NCI-H524 treated with DMSO at 0.1 percent for 48 hours (cell line): ENCODE measurements at regions not wholly inside any gene's neighbourhood (a gene's known extent, or its start where the extent isn't known, plus 50 kb on each side); places are given as distances from the start of the nearest gene placed in this dataset.
"Not testable (repeated sequence)": the region's sequence is repeated elsewhere in the genome, so short reads cannot be mapped to it uniquely, and the experiment has no call there.

Experiments used
- DNase-seq: peaks from one replicate; lab custom pipeline; 2025; lab: John Stamatoyannopoulos, UW

- no peak for DNase-seq
These were observed 99.3 kb upstream of the FAM20A start for GRCh38 chr17:68700421-68700820.

DNA sequence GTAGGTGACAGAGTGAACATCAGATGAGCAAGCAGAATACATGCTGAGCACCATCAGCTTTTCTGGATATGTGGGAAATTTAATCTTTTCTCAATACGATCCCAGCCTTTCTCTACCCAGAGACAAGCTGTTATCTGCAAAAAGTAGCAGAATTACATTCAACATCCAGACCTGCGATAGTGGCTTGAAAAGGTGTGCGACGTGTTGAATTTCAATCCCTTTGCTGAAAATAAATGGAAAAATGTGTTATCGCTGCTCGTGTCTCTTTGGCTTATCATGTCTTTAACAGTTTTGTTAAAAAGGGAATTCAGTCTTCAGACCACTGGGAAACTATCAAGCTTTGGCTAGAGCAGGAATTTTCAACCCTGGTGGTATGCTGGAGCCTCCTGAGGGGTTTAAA, 98.8 kb upstream of the FAM20A start:
- DNase-seq: no peak

DNA sequence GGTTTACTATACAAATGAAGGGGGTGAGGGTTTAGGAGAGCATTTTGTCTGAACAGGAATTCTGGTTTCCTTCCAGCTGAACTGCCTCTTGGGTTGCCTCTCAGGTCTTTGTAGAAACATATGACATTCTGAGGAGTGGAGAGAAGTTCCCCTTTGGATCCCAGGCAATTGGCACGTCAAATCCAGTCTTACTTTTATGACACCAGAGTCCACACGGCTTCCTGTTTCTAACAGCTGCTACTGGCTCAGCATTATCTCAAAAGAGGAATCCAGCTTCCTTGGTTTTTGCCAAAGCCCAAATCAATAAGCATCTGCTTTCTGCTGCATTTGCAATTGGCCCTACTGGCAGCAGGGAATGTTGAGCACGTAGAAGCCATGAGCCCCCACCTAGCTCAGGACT, 97.6 kb upstream of the FAM20A start:
- no peak for DNase-seq

DNA sequence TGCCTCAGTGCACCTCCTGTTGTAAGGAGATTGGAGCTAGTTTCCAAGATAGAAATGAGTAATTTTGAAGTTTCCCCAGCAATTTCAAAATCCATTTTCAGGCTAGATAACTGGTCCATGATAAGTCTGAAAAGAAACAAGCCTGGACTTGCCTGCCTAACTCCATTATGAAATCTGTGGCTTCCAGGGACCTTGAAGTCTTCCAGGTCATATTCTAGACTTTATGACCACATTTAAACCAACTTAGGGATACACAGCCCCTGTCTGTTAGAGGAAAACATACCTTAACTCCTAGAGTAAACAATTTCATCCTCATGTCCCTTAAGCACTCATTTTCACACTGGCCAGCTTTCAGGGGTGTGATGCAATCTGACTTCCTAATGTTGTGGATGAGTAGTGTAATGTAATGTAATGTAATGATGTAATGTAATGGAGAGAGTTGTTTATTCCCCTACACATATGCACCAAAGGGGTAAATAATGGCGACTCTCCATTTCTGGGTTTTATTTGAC, 96.7 kb upstream of the FAM20A start:
- no peak for DNase-seq

GRCh38 chr17:68695659-68696058, 94.5 kb upstream of the FAM20A start:
- DNase-seq: no peak

DNA sequence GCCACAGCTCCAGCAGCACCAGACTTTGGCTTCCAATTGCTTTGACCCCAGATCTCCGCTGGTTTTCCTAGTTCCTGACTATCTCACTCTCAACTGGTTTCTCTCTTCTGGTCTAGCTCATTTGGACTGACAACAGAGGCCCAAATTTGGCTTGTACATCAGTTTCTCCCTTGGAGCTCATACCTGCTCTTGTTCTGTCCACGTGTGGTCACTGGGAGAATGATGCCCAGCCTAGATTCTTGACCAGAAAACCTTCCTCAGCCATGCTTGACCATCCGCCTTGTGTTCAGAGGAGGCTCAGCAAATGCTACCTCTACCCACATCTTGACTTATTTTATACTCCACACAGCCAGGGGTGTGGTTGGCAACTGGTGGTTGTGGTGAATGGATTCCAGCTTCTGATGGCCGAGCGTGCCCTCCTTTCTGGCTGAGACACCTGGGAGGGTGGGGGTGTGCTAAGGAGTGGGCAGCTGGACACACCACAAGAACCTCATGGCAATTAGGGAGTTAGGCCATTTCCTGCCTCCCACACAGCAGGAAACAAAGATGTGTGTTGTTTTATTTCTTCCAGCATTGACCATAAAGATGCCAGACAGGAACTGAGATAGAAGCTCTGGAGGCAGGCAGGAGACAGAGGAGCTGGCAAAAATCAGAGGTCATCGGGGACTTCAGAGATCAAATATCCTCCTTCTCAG, 93.8 kb upstream of the FAM20A start:
- DNase-seq: no peak

DNA sequence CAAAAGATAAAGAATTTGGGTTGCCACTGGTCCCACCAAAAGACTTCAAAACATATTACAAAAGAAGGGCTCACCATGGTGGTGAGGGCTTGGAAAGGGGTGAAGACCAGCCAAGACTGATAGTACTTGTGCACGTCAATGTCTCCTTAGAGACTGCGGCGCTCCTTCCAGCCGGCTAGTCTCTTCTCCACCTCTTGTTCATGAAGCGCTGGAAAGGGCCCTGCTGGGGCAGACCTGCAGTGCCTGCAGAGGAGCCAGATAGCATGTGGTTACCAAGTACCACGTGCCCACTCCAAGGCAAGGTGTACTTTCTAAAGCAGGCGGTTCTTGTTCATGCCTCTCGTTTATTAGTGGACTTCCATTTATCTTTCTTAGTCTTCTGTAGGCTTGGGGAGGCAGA, 92.7 kb upstream of the FAM20A start:
- no peak for DNase-seq

GRCh38 chr17:68693466-68693865, 92.3 kb upstream of the FAM20A start:
- DNase-seq: no peak

DNA sequence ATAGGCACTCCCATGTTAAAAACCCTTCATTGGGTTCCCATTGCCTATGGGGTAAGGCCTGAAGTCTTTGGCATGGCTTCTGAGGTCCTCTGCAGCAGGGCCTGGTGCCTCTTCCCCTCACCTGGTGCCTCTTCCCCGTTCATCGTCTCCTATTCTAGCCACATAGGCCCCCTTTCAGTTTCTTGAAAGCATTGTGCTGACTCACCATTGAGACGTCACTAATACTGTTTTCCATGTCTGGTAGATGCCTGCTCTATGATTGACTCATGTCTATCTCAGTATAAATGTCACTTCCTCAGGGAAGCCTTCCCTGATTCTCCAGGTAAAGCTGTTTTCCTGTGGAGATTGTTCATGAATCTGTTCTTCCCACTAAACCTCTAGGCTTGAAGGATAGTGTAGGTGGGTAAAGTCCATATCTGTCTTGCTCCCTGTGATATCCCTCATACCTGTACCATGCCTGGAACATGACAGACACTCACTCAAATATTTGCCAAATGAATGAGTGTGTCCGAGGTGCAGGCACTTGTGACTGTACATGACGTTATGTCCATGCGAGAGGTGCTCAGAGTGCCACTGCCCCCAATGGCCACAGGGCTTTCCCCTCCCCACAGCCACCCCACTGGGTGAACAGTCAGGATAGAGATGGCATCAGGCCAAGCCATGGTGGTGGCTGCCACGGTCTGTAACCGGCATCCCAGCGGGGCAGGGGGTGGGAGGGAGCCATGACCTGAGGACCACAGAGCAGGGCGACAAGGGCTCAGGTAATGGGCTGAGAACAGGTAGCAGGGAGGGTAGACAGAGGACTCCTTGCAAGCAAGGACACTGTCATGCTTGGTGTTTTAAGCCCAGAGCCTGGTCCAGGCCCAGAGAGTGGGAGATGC, 85.2 kb upstream of the FAM20A start:
- DNase-seq: no peak

GRCh38 chr17:68684949-68685357, 83.8 kb upstream of the FAM20A start:
- no peak for DNase-seq

DNA sequence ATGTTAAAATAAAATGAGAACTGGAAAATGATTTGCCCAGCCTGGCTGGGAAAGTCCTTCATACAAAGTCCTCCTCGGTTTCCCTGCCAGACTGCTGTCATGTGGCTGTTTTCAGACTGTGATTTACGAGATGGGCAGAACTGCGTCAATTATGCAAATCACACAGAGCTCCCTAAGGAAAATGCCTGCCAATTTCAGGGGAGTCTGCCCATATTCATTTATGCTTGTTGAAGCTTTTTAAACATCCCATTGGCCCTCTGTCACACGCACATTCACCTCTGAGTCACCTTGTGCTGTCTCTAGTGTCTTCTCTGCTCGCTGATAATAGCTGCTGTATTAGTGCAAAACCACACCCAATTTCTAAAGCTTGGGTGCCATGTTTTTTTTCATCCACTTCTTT, 81.7 kb upstream of the FAM20A start:
- no peak for DNase-seq

DNA sequence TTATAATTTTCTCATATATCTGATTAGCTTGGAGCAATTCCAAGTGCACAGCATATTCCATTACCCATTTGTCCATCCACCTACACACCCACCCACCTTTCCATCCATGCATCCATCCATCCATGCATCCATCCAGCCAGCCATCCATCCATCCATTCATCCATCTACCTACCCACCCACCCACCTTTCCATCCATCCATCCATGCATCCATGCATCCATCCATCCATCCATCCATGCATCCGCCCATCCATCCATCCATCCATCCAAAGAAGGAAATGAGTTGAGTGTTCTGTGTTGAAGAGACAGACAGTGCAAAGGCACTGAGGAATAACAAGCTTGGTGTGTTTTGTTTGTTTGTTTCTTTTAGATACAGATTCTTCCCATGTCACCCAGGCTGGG, 78.7 kb upstream of the FAM20A start:
- DNase-seq: no peak

- DNase-seq: no peak
These were observed 75.7 kb upstream of the FAM20A start for GRCh38 chr17:68676856-68677255.

GRCh38 chr17:68675723-68676122, 74.6 kb upstream of the FAM20A start:
- DNase-seq: no peak

GRCh38 chr17:68674029-68674925, 73.1 kb upstream of the FAM20A start:
- no peak for DNase-seq

GRCh38 chr17:68670967-68671693, 70.0 kb upstream of the FAM20A start:
- DNase-seq: no peak

DNA sequence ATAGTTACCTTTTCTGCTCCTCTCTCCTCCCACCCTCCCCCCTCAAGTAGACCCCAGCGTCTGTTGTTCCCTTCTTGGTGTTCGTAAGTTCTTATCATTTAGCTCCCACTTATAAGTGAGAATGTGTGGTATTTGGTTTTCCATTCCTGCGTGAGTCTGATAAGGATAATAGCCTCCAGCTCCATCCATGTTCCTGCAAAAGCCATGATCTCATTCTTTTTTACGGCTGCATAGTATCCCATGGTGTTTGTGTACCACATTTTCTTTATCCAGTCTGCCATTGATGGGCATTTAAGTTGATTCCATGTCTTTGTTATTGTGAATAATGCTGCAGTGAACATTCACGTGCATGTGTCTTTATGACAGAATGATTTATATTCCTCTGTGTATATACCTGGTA, 65.3 kb upstream of the FAM20A start:
- not testable (repeated sequence) for DNase-seq

GRCh38 chr17:68665373-68665772, 64.2 kb upstream of the FAM20A start:
- no peak for DNase-seq

DNA sequence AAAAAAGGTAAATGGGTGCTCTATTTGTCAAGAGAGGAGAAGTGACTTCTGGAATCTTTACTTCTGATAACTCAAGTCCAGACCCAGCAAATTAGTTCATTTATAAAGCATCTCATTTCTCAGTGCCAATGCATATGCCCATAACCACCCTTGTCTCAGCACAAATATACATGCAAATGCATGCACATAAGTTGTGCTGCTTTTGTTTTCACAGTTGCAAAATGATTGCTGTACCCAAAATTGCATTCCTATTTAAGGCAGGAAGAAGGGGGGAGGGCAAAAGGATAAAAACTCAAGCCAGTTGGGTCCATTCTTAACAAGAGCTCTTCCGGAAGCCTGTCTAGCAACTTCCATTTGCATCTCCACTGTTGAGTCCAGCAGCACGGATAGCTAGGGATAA, 61.3 kb upstream of the FAM20A start:
- no peak for DNase-seq

DNA sequence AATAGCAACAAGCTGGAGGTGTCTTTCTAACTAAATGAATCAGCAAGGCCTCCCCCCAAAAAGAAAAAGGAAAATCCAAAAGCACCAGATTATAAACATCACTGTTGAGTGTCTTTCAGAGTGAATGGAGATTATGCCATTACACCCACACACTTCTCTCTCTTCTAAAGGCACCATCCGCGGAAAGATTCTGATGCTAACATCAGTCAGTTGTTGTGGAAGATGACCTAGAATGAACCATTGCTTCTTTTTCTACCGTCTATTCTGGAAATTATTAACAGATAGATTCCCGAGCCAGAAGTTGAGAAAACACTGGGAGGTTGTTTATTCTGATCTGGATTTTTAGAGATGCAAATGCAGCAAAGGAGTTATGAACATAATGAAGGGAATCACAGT, 60.9 kb upstream of the FAM20A start:
- DNase-seq: no peak

DNA sequence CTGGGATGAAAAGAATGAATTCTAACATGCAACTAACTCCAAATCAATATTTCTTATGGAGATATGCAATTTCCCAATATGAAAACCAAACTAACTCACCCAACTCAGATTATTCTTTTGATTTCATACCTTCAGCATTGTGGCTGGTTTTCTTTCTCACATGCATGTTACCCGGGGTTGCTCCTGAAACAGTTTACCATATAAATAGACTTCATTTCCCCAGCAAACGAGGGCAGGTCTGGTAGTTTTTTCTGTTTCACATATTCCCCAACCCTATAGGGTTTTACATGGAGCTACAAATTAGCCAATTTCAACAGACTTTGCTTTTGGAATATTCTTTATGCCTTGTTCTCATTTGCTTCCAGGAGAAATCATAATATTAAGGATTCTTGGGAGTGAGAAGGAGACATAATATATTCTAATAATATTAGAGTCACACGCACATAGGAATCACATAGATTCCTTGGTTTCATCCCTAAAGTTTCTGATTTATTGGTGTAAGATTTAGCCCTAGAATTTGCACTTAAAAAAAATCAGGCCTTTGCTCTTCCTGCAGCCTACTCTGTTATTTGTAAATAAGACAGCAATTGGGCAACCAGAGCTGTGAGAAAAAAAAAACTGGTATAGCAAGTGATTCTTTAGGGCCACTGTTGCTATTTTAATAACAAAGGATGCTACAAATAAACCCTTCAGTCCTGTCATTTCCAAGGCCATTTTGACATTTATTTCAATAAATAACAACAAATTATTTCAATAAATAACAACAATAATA, 60.3 kb upstream of the FAM20A start:
- DNase-seq: no peak
